NT2/D1 (cell line): ENCODE measurements at regions not wholly inside any gene's neighbourhood (a gene's known extent, or its start where the extent isn't known, plus 50 kb on each side); places are given as distances from the start of the nearest gene placed in this dataset.

Experiments used
- SUZ12 ChIP-seq: IDR thresholded peaks from 2 replicates; pipeline ENCODE4 v1.6.1; 2011; ENCODE audit not compliant: insufficient read length, insufficient read depth; ENCODE audit errors: extremely low read depth
- ZNF274 ChIP-seq: IDR thresholded peaks from 2 replicates; pipeline ENCODE4 v1.6.1; 2011; ENCODE audit warnings: mild to moderate bottlenecking, low read depth, low read length

DNA sequence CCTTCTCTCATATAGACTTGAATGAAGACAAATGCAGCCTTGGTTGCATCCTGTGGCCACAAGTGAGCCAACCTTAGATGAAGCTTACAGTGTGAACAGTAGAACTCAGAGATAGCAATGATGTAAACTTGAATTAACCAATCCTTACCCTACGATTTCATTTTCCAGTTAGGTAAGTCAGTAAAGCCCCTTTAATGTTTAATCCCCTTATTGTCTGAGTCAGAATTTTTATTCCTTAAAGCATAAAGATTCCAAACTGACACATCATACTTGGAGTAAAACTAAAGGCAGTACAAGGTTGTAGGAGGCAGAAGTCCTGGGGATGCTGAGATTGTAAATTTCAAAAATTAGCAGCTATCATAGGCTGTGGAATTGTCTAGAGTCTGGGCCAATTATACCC lies 507.8 kb upstream of the DPH6 start:
- TF ChIP-seq ZNF274, result no peak
- TF ChIP-seq SUZ12, result no peak
